ENCODE measurements at regions not wholly inside any gene's neighbourhood (a gene's known extent, or its start where the extent isn't known, plus 50 kb on each side); places are given as distances from the start of the nearest gene placed in this dataset.

- no peak overlapping the region for H3K18ac ChIP-seq (ENCODE audit: insufficient read length, low read depth, low read length)
- DNase-seq: no peak
- no peaks in the 10 kb centered on the region for H3K4me1 ChIP-seq (ENCODE audit: insufficient read depth, low read length)
- no peaks in the 10 kb centered on the region for H3K27me3 ChIP-seq (ENCODE audit: insufficient read depth, low read length)
- H3K9me3 ChIP-seq (ENCODE audit: control insufficient read depth, low read depth, low read length): no peaks in the 10 kb centered on the region
- H3K23me2 ChIP-seq (ENCODE audit: insufficient read length, low read depth, low read length, poor library complexity, severe bottlenecking): no peaks in the 10 kb centered on the region
- no peak overlapping the region for H4K91ac ChIP-seq (ENCODE audit: insufficient read length, low read depth, low read length)
- no peak overlapping the region for H3K23ac ChIP-seq (ENCODE audit: insufficient read length, low read depth, low read length)
- H4K8ac ChIP-seq (replicated peaks; ENCODE audit: insufficient read length, low read depth, low read length): no peak overlapping the region
- H3K27ac Mint-ChIP-seq: no peak overlapping the region
- H3K56ac ChIP-seq (ENCODE audit: insufficient read length, low read depth, low read length): no peak overlapping the region
- H3K9ac ChIP-seq (ENCODE audit: extremely low read depth, insufficient read length, low read length): no peak overlapping the region
- H3K79me1 ChIP-seq (ENCODE audit: insufficient read depth, low read depth, low read length, poor library complexity, severe bottlenecking): no peaks in the 10 kb centered on the region
- no peak overlapping the region for H3K4me2 ChIP-seq (ENCODE audit: insufficient read depth, insufficient read length, low read length)
- no peak overlapping the region for H3K14ac ChIP-seq (ENCODE audit: insufficient read depth, low read length)
- no peak overlapping the region for H4K5ac ChIP-seq (ENCODE audit: insufficient read length, low read depth, low read length)
- H3K4ac ChIP-seq (ENCODE audit: low read depth, low read length): no peak overlapping the region
- H4K20me1 ChIP-seq (ENCODE audit: control insufficient read depth, insufficient read depth, insufficient read length): no peaks in the 10 kb centered on the region
- H2AK5ac ChIP-seq (ENCODE audit: insufficient read length, low read length): no peak overlapping the region
- no peaks in the 10 kb centered on the region for H3K27me3 Mint-ChIP-seq (ENCODE audit: low read depth)
- H2AFZ ChIP-seq (ENCODE audit: low read length): no peak overlapping the region
- H2BK20ac ChIP-seq (ENCODE audit: low read depth, low read length, poor library complexity, severe bottlenecking): no peak overlapping the region
- H3K4me3 Mint-ChIP-seq: no peak overlapping the region
- TF ChIP-seq CTCF (conservative IDR thresholded peaks at IDR 0.05): no peak
- no peak overlapping the region for H3K27ac ChIP-seq (ENCODE audit: insufficient read length, low read depth, low read length)
- H3K79me2 ChIP-seq (ENCODE audit: insufficient read depth, low read length): no peaks in the 10 kb centered on the region
- no peaks in the 10 kb centered on the region; a peak in 2 of 5 replicates for H3K9me3 Mint-ChIP-seq
- no peak overlapping the region for H2BK5ac ChIP-seq (ENCODE audit: insufficient read length, low read length)
- H3K36me3 Mint-ChIP-seq (ENCODE audit: insufficient read depth in 1 of 3, low read depth in 3 of 3): no peaks in the 10 kb centered on the region
- H2BK120ac ChIP-seq (ENCODE audit: low read depth, low read length, poor library complexity, severe bottlenecking): no peak overlapping the region
- no peak overlapping the region for H2BK15ac ChIP-seq (ENCODE audit: low read depth, low read length)
- H3T11ph ChIP-seq (ENCODE audit: low read length): no peak overlapping the region
- no peaks in the 10 kb centered on the region for H3K4me1 Mint-ChIP-seq
- H2BK12ac ChIP-seq (ENCODE audit: insufficient read length, low read depth, low read length): no peak overlapping the region
Measured at GRCh38 chr2:220913384-220913783, 658.7 kb downstream of the EPHA4 start.
